ENCODE measurements at regions not wholly inside any gene's neighbourhood (a gene's known extent, or its start where the extent isn't known, plus 50 kb on each side); places are given as distances from the start of the nearest gene placed in this dataset.

DNA sequence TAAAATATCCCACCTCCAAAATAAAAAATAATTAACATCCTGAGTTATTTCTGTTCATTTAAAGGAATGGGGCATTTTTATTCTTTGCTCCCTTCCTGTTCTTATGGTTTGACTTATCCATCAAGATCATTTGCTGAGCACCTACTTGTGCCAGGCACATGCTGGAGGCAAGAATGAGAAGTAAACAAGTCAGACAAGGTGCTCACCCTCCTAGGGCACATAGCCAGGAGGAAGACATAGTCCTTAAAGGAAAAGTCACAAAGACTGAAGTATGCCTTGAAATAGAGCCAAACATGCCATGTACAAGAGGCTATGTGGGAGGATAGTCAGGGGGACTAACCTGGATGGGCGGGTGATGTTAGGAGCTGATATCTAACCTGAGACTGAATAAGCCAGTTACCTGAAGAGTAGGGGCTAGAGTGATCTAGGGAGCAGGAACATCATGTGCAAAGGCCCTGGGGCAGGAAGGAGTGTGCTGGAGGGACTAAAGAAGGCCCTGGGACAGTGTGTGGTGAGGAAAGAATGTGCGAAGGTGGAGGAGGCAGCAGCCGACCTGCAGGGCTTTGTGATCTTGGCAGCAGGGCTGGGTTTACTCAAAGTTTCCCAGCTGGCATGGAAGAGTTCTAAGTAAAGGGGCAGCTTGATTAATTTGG lies 233.5 kb downstream of the MATN1 start:
- peaks cover 8% of the 10 kb centered on the region for H3K9me3 ChIP-seq (ENCODE audit: severe bottlenecking)
- no peaks in the 10 kb centered on the region for H3K27me3 ChIP-seq (ENCODE audit: insufficient read depth, low read depth, severe bottlenecking)
- TF ChIP-seq, protein P1, sequence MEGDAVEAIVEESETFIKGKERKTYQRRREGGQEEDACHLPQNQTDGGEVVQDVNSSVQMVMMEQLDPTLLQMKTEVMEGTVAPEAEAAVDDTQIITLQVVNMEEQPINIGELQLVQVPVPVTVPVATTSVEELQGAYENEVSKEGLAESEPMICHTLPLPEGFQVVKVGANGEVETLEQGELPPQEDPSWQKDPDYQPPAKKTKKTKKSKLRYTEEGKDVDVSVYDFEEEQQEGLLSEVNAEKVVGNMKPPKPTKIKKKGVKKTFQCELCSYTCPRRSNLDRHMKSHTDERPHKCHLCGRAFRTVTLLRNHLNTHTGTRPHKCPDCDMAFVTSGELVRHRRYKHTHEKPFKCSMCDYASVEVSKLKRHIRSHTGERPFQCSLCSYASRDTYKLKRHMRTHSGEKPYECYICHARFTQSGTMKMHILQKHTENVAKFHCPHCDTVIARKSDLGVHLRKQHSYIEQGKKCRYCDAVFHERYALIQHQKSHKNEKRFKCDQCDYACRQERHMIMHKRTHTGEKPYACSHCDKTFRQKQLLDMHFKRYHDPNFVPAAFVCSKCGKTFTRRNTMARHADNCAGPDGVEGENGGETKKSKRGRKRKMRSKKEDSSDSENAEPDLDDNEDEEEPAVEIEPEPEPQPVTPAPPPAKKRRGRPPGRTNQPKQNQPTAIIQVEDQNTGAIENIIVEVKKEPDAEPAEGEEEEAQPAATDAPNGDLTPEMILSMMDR (IDR thresholded peaks at IDR 0.05; ENCODE audit: low read depth, low read length): no peak
- H3K36me3 ChIP-seq: no peaks in the 10 kb centered on the region
- no peak for DNase-seq
- H3K4me3 ChIP-seq (ENCODE audit: low read depth, low read length): no peak overlapping the region
- H3K27ac ChIP-seq: no peak overlapping the region

DNA sequence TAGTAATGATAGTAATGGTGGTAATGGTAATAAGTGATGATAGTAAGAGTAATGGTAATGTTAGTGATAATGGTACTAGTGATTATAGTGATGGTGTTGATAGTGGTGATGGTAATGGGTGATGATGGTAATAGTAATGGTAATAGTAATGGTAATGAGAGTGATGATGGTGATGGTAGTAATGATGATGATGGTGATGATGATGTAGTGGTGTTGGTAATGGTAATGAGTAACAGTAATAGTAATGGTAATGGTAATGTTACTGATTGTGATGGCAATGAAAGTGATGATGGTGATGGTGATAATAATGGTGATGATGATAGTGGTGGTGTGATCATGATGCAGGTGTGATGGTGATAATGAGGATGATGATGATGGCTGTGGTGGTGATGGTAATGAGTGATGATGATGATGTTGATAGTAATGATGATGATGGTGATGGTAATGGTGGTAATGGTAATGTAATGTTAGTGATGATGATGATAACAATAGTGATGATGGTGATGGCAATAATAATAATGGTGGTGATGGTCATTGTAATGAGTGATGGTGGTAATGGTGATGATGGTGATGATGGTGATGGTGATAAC lies 235.0 kb downstream of the MATN1 start:
- Histone ChIP-seq H3K9me3 (ENCODE audit: severe bottlenecking) (peaks cover 6% of the 10 kb centered on the region), H3K36me3 (no peaks in the 10 kb centered on the region), H3K4me3 (ENCODE audit: low read depth, low read length) (no peak overlapping the region), H3K27ac (no peak overlapping the region), H3K27me3 (ENCODE audit: insufficient read depth, low read depth, severe bottlenecking) (no peaks in the 10 kb centered on the region)
- no peak for DNase-seq
- TF ChIP-seq, protein P1 (IDR thresholded peaks at IDR 0.05; ENCODE audit: low read depth, low read length): no peak

DNA sequence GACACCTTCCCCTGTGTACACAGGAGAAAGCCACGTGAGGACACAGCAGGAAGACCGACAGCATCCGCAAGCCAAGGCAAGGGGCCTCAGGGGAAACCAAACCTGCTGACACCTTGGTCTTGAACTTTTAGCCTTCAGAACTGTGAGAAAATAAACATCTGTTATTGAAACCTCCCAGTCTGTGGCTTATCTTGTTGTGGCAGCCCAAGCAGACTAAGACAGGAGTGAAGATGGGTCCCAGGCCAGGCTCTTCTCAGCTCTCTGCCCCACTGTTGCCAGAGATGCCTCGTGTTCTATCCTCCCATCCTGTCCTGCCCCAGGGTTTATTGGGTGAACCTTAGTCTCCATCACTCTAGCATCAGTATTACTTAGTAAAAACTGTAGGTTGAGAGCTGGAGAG lies 236.3 kb downstream of the MATN1 start:
- H3K4me3 ChIP-seq (ENCODE audit: low read depth, low read length): no peak overlapping the region
- H3K36me3 ChIP-seq: no peaks in the 10 kb centered on the region
- H3K27me3 ChIP-seq (ENCODE audit: insufficient read depth, low read depth, severe bottlenecking): no peaks in the 10 kb centered on the region
- peaks cover 12% of the 10 kb centered on the region for H3K9me3 ChIP-seq (ENCODE audit: severe bottlenecking)
- DNase-seq: no peak
- H3K27ac ChIP-seq: no peak overlapping the region
- TF ChIP-seq, protein P1 (IDR thresholded peaks at IDR 0.05; ENCODE audit: low read depth, low read length): no peak

DNA sequence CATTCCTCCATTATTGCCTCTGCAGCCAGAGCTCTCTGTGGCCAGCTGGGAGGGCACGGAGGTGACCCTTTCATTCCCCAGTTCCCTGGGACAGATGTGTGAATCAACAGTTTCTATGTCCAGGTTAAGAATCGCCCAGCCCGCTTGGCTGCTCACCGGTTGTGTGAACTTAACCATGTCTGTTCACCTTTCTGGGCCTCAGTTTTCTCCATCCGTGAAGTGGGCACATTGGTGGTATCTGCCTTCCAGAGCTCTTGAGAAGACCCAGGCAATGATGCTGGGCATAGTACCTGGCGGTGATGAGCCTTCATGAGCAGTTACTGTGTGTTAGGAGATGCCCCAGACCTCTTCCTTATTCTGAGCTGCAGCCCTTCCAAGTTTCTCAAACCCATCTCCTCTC lies 238.3 kb downstream of the MATN1 start:
- peaks cover 19% of the 10 kb centered on the region for H3K9me3 ChIP-seq (ENCODE audit: severe bottlenecking)
- H3K27me3 ChIP-seq (ENCODE audit: insufficient read depth, low read depth, severe bottlenecking): no peaks in the 10 kb centered on the region
- TF ChIP-seq, protein P1 (IDR thresholded peaks at IDR 0.05; ENCODE audit: low read depth, low read length): no peak

DNA sequence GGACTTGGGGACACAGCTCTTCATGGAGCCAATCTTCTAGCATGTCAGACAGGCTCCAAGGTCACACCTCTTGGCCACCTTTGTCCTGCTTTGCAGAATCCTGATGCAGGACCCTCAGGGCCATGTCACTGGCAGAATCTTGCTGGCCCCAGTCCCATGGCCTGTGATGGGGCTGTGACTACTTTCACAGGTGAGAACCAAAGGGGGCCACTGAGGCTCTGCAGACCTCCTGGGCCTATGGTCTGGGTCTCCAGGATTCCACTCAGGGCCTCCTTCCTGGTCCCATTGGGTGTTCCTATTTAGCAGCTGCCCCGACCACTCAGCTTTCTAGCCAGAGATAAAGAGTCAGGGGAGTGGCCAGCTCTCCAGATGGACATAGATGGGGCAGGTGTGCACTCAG lies 238.7 kb downstream of the MATN1 start:
- Histone ChIP-seq H3K4me3 (ENCODE audit: low read depth, low read length) (no peak overlapping the region), H3K27ac (no peak overlapping the region), H3K36me3 (no peaks in the 10 kb centered on the region), H3K9me3 (ENCODE audit: severe bottlenecking) (peaks cover 20% of the 10 kb centered on the region), H3K27me3 (ENCODE audit: insufficient read depth, low read depth, severe bottlenecking) (no peaks in the 10 kb centered on the region)
- TF ChIP-seq, protein P1 (IDR thresholded peaks at IDR 0.05; ENCODE audit: low read depth, low read length): no peak
- DNase-seq: no peak

More for the DNA sequence above, 238.3 kb downstream of the MATN1 start:
- Histone ChIP-seq H3K27ac (no peak overlapping the region), H3K36me3 (no peaks in the 10 kb centered on the region), H3K4me3 (ENCODE audit: low read depth, low read length) (no peak overlapping the region)
- no peak for DNase-seq

DNA sequence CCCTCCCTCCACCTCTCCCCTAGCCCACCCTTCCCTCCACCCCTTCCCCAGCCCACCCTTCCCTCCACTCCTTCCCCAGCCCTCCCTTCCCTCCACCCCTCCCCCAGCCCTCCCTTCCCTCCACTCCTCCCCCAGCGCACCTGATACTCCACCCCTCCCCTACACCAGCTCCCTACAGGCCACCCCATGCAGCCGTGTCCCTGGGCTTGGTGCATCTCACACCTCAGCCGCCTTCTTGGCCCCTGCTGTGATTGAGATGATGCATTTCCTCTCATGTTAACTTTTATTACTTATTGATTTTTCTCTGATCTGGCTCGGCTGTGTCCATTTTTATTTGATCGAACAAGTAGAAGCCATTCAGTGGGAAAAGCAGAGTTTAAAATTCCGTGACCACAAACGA lies 243.8 kb downstream of the MATN1 start:
- peaks cover 20% of the 10 kb centered on the region for H3K9me3 ChIP-seq (ENCODE audit: severe bottlenecking)
- no peaks in the 10 kb centered on the region for H3K27me3 ChIP-seq (ENCODE audit: insufficient read depth, low read depth, severe bottlenecking)
- H3K4me3 ChIP-seq (ENCODE audit: low read depth, low read length): no peak overlapping the region
- TF ChIP-seq, protein P1 (IDR thresholded peaks at IDR 0.05; ENCODE audit: low read depth, low read length): no peak
- DNase-seq: no peak
- H3K36me3 ChIP-seq: no peaks in the 10 kb centered on the region
- no peak overlapping the region for H3K27ac ChIP-seq
